ENCODE measurements at regions not wholly inside any gene's neighbourhood (a gene's known extent, or its start where the extent isn't known, plus 50 kb on each side); places are given as distances from the start of the nearest gene placed in this dataset.
"Not testable (repeated sequence)": the region's sequence is repeated elsewhere in the genome, so short reads cannot be mapped to it uniquely, and the experiment has no call there.

DNA sequence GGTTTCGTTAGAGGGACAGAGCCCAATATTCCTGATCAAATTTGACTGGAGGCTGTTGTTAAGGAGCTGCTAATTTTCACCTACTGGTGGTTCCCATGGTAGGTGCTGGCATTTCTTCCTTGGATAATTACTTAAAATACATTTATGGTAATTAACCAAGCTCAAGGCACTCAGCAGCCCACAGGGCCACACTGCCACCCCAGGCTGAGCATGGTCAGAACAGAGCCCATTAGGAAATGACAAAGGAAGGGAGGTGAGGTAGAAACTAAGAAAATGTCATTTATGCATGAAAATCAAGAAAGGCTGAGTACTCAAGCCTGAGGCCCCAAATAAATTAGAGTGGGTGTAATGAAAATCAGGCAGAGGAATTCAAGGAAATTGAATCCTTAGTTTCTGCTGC is 510.2 kb upstream of the GYPC start:
- DNase-seq: peak; percentile 6

DNA sequence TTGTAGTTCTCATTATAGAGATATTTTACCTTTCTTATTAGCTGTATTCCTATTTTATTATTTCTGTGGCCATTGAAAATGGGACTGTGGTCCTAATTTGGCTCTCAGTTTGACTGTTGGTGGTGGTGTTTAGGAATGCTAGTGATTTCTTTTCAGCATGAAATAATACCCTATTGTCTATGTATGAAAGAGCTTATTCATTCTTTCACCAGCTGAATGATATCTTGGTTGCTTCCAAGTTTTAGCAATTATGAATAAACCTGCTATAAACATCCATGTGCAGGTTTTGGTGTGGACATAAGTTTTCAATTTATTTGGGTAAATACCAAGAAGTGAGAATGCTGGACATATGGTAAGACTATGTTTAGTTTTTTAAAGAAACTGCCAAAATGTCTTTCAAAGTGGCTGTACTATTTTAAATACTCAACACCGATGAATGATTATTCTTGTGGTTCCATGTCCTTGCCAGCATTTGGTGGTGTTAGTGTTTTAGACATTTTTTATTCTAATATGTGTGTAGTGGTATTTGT is 501.6 kb upstream of the GYPC start:
- no peak for DNase-seq

DNA sequence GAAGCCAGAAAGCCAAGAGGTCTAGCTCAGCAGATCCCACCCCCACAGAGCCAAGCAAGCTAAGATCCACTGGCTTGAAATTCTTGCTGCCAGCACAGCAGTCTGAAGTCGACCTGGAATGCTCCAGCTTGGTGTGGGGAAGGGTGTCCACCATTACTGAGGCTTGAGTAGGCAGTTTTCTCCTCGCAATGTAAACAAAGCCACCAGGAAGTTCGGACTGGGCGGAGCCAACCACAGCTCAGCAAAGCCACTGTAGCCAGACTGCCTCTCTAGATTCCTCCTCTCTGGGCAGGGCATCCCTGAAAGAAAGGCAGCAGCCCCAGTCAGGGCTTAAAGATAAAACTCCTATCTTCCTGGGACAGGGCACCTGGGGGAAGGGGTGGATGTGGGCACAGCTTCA is 495.0 kb upstream of the GYPC start:
- DNase-seq: not testable (repeated sequence)

DNA sequence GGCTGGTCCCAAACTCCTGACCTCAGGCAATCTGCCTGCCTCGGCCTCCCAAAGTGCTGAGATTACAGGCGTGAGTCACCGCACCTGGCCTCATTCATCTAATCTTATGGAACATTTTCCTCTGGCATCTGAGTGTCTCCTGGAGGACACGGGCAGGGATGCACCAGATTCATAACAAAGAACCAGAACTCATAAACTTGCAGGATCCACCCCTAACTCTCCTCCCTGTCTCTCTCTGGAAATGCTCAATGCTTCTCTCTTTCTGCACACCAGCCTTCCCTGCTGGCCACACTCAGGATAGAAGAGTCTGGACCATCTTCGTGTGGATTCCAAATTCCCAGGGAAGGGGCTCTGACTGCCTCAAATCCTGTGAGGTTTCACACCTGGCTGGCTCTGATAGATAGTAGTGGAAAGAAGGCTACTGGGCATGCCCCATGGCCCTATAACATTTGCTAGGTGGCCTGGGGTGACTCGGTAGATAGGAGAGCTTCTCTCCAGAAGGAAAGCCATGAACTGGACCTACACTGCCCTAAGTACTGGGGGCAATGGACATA is 483.2 kb upstream of the GYPC start:
- DNase-seq: no peak

DNA sequence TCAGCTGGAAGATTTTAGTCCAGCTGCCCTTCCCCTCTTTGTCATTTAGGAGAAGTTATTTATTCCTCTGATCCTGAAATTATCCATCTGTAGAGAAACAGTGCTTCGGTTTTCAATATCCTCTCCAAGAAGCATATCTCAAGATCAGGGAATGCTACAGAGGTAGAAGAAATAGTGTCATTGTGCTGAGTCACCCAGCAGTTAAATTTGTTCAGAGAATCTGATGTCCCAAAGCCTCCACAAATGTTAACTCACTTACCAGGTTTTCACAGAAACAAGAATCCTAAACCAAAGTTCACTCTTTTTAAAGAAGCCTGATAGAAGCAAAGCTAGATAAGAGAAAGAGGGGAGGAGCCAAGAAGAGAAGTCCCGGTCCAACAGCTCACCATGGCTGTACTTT is 480.7 kb upstream of the GYPC start:
- no peak for DNase-seq

DNA sequence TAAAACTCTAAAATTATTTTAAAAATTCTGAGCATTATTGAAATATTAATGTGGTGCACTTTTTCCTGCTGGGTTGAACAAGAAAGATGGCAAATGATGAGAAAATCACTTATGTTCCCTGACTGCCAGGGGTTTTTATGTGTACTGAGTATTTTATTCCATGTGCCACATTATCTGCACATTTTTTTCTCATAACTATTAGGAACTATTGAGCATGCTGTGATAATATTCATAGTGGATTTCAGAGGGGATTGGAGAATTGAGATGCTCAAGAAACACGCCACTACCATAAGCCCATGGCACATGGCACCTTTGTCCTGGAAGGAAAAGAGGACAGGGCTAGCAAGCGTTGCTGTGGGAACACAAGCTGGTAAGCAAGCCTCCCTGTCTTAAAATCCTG is 478.5 kb upstream of the GYPC start:
- no peak for DNase-seq

DNA sequence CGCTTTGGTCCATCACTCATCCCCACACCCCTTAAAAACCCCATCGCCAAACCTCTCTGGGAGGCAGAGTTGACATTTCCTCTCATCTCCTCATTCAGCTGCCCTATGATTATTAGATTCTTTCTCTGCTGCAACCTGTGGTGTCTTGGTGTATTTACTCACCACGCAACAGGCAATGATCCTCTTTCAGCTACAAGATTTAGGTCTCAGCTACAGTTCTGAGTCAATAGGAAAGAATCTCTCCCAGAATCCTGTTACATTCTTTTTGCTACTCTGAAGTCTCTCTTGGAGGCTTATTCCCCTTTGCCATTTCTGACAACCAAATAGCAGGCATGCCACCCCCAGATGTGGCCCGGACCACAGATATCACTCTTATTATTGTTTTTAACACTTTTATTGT is 468.3 kb upstream of the GYPC start:
- DNase-seq: no peak

DNA sequence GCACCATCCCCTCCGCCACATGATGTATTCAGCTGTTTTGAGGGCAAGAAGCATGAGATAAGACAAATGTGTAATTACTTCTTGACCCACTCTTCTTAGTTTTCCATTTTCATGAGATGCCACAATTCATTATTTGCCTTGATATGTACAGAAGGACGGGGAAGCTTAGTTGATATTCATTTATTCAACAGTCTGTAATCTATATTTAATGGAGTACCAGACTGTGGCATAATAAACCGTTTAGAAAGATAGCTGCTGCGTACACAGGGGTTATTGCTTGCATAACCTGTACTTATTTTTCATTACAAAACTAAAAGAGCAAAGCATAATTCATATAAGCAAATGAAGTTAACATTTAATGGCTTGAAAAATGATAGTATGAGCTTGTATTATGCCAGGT is 466.4 kb upstream of the GYPC start:
- DNase-seq: no peak

DNA sequence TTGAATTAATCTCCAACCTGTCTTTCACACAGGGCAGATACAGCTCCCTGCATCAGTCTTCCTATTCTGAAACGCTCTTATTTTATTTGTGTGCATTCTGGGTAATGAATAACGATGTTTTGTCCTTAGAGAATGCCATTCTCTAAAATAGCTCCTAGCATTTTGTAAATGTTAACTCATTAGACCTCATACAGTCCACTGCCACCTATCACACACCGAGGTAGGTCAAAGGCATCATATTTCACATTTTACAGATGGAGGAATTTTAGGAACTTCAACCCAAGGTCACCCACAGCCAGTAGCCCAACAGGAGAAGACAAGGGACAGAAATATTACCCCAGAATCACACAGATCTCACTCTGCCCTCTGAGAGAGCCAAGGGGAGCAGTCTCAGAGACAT is 455.4 kb upstream of the GYPC start:
- DNase-seq: no peak

DNA sequence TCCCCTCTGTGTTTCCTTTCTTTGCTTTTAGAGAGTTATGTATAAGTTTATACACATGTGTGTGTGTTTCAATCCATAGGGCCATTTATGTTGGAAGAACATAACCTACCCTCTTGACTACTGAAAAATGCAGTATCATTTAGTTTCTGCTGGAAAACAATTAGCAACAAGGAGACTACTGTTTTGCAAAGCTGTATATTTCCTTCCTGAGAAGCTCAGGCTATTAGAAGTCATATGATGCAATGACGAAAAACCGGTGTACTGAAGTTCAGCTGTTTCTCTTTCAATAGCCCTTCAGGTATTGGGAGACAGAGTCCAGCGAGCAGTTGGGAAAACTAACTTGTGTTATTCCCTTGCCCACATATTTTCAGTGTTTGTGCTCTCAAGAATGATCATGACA is 447.7 kb upstream of the GYPC start:
- DNase-seq: no peak

DNA sequence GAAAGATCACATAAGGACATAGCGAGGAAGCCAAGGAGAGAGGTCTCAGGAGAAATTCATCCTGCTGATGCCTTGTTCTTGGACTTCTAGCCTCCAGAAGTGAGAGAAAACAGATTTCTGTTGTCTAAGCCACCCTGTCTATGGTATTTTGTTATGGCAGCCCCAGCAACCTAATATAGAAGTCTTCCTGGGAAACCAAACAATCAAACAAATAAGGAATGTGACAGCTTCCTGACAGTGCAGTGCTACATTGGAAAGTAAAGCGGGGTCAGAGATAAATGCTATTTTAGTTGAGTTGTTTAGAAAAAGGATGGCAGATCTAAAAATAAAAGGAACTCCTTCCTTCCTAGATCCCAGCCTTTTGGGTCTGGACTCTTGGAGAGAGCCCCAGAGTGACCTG is 443.2 kb upstream of the GYPC start:
- DNase-seq: no peak

DNA sequence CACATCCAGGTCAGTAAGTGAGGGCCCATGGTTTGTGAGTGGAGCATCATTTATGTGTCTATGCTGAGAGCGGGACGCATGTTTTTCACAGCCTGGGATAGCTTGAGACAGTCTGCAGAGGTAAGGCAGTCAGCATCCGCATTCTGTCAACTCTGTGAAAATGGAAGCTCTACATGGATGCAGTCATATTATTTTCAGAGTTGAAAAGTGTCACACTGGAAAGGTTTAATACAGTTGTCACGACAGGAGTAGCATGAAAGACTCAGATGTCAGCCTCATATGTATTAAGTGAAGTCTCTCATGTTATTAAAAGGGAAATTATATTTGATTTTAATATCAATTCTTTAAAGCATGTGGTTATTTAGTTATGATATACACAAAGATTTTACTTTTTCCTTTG is 436.9 kb upstream of the GYPC start:
- DNase-seq: no peak

DNA sequence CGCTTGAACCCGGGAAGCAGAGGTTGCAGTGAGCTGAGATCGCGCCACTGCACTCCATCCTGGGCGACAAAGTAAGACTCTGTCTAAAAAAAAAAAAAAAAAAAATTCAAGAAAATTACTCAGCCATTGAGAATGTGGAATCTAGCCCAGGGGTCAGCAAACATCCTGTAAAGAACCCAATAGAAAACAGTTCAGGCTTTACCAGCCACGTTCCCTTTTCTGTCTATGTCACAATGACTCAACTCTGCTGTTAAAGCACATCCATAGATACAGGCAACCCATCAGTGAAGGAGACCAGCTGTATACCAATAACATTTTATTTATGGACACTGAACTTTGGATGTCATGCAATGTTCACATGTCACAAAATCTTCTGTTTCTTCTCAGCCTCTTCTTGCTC is 435.6 kb upstream of the GYPC start:
- DNase-seq: no peak

DNA sequence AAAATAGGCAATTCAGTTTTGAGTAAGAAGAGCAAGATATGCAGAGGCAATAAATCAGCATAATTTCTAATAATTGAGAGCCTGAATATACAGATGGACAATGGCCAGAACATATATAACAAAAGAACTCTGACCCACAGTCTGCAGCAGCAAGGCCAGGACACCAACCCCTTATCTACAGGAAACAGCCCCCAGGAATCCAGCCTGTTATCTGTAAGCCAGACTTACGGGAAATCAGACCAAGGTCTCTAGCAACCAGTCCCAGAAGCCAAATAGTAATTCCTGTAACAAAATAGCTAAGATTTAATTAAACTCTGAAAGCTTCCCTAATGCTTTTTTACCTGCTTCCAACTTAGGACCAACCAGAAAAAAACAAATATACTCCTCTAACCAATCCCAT is 434.5 kb upstream of the GYPC start:
- DNase-seq: no peak

DNA sequence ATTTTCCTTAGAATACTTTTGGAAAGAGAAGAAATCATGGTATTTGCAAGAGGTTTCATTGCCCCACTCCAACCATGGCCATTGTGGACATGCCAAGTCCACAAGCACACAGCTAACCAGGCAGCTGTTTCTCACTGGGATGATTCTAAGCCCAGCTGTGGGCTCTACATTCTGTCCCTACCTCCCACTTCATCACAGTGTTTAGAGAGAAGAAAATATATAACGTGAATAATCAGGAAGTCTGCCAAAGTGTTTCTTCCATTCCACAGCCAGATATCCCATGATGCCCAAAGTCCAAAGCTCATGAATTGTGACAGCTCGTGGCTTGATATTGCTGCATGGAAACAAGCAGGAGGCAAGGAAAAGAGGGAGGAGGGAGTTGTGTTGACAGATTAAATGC is 433.7 kb upstream of the GYPC start:
- DNase-seq: no peak

DNA sequence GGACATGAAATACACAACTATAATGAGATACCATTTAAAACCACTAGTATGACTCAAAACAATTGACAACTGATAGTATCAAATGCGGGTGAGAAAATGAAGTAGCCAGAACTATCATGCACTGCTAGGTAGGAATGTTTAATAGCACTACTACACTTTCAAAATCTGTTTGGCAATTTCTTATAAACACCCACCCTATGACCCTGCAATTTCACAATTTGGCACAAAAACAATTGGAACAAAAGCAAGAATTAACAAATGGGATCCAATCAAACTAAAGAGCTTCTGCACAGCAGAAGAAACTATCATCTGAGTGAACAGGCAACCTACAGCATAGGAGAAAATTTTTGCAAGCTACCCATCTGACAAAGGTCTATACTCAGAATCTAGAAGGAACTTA is 431.2 kb upstream of the GYPC start:
- DNase-seq: no peak

DNA sequence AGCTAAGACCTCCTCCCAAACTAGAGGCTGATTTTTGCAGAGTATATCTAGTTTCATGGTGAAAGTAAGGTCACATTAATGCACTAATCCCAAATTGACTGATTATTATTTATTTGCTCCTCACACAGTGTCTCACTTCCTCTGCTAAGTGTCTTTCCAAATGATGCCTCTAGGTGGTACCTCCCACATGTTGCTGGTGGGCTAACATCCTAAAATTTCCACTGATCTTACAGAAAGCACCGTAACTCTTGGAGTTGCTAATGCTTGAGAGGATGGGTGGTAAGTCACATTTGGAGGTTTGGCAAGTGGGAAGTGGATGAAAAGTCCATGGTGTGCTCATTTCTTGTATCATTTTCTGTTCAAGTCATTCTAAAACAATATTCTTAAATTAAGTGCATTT is 428.7 kb upstream of the GYPC start:
- no peak for DNase-seq

DNA sequence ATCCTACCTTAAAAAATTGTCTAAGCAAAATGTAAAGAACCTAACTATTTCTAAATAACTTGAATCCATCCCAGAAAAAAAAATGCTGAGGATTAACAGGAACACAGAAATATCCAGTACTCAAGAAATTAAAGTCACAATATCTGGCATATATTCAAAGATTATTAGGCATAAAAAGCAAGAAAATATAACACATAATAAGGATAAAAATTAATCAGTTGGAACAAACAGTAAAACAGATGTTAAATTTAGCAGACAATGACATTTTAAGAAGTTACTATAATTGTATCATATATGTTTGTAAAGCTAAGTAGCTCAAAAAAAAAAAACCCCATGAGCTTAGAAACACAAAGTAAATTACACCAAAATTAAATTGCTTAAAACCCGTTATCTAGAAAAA is 427.4 kb upstream of the GYPC start:
- DNase-seq: no peak

DNA sequence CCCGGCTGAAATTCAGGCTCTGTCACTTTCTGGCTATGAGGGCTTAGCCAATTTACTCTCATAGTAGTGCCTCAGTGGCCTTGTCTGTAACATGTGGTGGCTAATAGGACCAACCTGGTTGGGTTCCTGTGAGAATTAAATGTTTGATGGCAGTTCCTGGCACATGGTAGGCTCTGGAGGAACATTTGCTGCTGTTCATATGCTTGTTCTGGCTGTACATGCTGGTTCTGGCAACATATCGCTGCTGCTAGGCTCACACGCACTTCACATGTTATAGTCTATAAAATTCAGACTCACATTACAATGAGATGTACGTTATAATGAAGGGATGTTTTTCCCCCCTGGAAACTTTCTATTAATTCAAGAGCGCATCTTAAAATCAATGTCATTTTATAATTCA is 417.7 kb upstream of the GYPC start:
- no peak for DNase-seq

DNA sequence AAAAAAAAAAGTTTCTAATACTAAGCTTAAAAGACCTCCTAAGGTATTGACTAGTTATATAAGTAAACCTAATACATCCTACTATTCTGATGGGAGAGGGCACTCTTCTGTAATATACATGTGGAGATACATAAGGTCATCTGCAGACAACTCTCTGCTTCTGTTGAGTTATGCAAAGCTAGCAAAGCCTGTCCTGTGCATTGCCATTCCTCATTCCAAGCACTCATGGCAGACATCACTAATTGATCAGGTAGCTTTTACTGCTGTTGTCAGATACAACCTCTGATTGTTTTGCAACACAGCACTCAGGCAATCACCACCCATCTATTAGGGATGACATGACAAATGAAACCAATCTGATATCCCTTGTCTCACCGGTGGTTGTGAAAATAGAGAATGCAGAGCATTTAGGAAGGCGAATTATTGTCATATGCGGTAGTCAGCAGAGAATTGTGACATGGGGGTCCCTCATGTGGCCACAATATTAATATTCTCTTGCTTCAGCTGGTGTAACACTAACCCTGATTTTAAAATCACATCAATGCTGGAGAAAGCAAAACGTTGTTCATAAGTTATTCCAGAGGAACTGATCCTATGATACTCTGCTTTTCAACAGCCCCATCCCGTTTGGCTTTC is 416.5 kb upstream of the GYPC start:
- DNase-seq: no peak

DNA sequence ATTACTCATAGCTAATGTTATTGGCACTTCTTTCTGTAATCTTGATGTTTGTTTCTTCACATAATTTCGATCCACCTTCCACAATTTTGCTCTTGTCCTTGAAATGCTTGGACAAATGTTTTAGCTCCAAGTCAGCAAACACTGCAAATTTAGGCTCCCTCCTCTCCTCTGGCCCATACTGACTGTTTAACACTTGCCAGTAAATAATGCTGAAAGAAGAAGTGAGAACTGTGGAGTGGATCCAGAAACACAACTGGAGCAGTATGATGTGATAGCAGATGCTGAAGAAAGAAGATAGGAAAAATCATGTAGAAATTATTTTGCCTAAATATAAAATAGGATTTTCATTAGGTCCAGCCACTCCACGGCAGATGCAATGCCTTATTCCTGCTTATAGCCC is 415.0 kb upstream of the GYPC start:
- DNase-seq: no peak

DNA sequence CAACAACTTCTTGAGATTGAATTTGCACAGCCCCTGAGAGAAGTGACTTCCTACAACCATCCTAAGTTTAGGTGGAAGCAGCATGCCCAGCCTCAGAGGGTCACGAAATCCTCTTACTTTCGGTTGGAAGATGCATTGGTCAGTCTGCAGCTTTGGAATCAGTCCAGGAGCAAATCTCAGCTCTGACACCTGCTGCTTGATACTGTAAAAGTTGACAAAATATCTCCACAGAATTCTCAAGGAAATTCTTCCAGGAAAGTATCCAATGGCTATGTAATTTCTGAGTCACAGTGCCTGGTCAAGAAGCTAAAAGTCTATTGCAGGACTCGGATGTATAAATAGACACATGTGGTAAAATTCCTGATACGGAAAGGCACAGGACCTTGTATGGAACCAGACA is 414.5 kb upstream of the GYPC start:
- no peak for DNase-seq

DNA sequence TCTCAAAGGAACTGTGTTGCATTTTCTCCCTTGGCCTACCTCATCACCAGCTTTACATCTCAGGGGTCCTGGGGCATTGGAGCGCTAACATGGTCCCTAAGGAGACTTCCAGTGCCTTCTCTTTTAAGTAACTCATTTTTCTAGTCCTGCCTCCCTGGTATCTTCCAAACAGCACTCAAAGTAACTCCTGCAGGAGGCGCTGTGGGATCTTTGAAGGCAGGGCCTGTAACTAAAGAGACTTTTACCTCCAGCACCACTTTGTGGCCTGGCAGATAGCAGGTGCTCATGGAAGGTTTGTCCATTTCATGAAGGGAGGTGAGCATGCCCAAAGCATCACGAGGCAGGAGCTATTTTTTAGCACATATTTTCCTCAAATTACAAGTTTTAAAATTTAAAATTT is 411.0 kb upstream of the GYPC start:
- no peak for DNase-seq

DNA sequence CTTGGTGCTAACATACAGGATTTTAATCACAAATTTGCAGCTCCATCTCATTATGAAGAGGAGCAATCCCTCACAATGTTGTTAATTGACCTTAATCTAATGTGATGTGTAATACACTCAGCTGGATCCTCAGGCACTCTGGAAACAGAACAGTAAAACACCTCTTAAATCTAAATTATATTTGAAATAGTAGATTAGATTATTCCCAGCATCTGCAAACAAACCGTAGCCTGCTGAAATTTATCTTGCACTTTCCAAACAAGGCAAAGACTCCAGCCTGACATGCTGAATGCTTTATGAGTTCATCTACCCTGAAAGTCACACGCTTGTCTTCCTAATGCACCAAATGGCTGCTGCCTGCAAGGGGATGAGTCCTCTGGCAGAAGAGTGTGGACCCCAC is 402.3 kb upstream of the GYPC start:
- peak; percentile 18 for DNase-seq

DNA sequence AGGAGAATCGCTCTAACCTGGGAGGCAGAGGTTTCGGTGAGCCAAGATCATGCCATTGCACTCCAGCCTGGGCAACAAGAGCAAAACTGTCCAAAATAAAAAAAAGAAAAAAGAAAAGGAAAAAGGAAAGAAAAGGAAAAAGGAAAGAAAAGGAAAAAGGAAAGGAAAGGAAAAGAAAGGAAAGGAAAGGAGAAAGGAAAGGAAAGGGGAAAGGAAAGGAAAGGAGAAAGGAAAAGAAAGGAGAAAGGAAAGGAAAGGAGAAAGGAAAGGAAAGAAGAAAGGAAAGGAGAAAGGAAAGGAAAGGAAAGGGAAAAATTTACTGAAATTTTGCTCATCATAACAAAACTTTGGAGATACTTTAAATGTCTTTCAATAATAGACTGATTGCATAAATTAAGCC is 391.3 kb upstream of the GYPC start:
- DNase-seq: no peak
